Hepatocyte (in vitro differentiated cells): ENCODE measurements at regions not wholly inside any gene's neighbourhood (a gene's known extent, or its start where the extent isn't known, plus 50 kb on each side); places are given as distances from the start of the nearest gene placed in this dataset.
A peak's percentile ranks its signal among the peaks of the same experiment; 100 is the strongest.

Experiments used
- DNase-seq: peaks from one replicate; pipeline ENCODE4 v3.0.0-alpha.2; 2016; ENCODE audit warnings: low spot score
- H2AFZ ChIP-seq: fragments of 200-600 bp; sonication (generic); 2 replicates; pipeline ENCODE4 v1.6.0; 2016; ENCODE audit warnings: antibody characterized with exemption, mild to moderate bottlenecking
- H3K27ac ChIP-seq: fragments of 200-600 bp; sonication (generic); 2 replicates; pipeline ENCODE4 v1.5.1; 2016; ENCODE audit warnings: mild to moderate bottlenecking
- H3K27me3 ChIP-seq: fragments of 200-600 bp; sonication (generic); 2 replicates; pipeline ENCODE4 v1.6.1; 2016
- H3K36me3 ChIP-seq: fragments of 200-600 bp; sonication (generic); replicated peaks from 2 replicates; pipeline ENCODE4 v1.5.1; 2016; ENCODE audit warnings: low read depth; ENCODE audit not compliant: insufficient read depth
- H3K4me1 ChIP-seq: fragments of 200-600 bp; sonication (generic); 2 replicates; pipeline ENCODE4 v1.5.1; 2016; ENCODE audit warnings: mild to moderate bottlenecking, moderate library complexity; ENCODE audit not compliant: insufficient read depth
- H3K4me2 ChIP-seq: fragments of 200-600 bp; sonication (generic); 2 replicates; pipeline ENCODE4 v1.6.0; 2016
- H3K4me3 ChIP-seq: fragments of 200-600 bp; sonication (generic); 2 replicates; pipeline ENCODE4 v1.5.1; 2016; ENCODE audit warnings: mild to moderate bottlenecking
- H3K79me2 ChIP-seq: fragments of 200-600 bp; sonication (generic); 2 replicates; pipeline ENCODE4 v1.6.0; 2017; ENCODE audit warnings: mild to moderate bottlenecking
- H3K9me2 ChIP-seq: fragments of 200-600 bp; sonication (generic); replicated peaks from 2 replicates; pipeline ENCODE4 v1.6.0; 2017; ENCODE audit warnings: mild to moderate bottlenecking; ENCODE audit not compliant: insufficient read depth
- H3K9me3 ChIP-seq: fragments of 200-600 bp; sonication (generic); 2 replicates; pipeline ENCODE4 v1.5.1; 2016; ENCODE audit warnings: low read depth, mild to moderate bottlenecking
- H4K20me1 ChIP-seq: fragments of 200-600 bp; sonication (generic); 2 replicates; pipeline ENCODE4 v1.6.0; 2016; ENCODE audit warnings: mild to moderate bottlenecking; ENCODE audit not compliant: insufficient read depth, poor library complexity, severe bottlenecking
- CTCF ChIP-seq: fragments of 200-600 bp; sonication (generic); IDR thresholded peaks from 2 replicates; pipeline ENCODE4 v1.5.1; 2016; ENCODE audit warnings: antibody characterized with exemption, mild to moderate bottlenecking; ENCODE audit not compliant: poor library complexity
- EZH2 ChIP-seq: fragments of 200-600 bp; sonication (generic); IDR thresholded peaks from 2 replicates; pipeline ENCODE4 v1.6.1; 2016; ENCODE audit warnings: antibody characterized with exemption, mild to moderate bottlenecking, borderline replicate concordance
- EZH2phosphoT487 ChIP-seq: fragments of 200-600 bp; sonication (generic); IDR thresholded peaks from one replicate; pipeline ENCODE4 v1.6.1; 2018; ENCODE audit warnings: antibody characterized with exemption, mild to moderate bottlenecking, low read depth, moderate library complexity; ENCODE audit not compliant: unreplicated experiment, severe bottlenecking
- WGBS: methylation state at CpG from one replicate; pipeline ENCODE4 v1.1.6; 2016; ENCODE audit warnings: low lambda C conversion rate; ENCODE audit errors: missing lambda C conversion rate; 5-methylcytosine and 5-hydroxymethylcytosine counted together

- H3K4me3 ChIP-seq = no peak overlapping the region
- H3K27ac ChIP-seq = peak overlapping the region; percentile 53
- H3K79me2 ChIP-seq = peaks cover 10% of the 10 kb centered on the region
- H2AFZ ChIP-seq = no peak overlapping the region
- WGBS = 52% methylated on average over 8 of the region's 8 CpGs
- peak overlapping the region; percentile 33 for H3K4me2 ChIP-seq
- no peaks in the 10 kb centered on the region for H3K36me3 ChIP-seq
- DNase-seq = peak; percentile 28
- no peak for TF ChIP-seq CTCF
- TF ChIP-seq EZH2phosphoT487 = no peak
- no peak for TF ChIP-seq EZH2
- H3K9me3 ChIP-seq = no peaks in the 10 kb centered on the region
- H3K4me1 ChIP-seq = peaks cover 18% of the 10 kb centered on the region
- no peaks in the 10 kb centered on the region for H4K20me1 ChIP-seq
- no peaks in the 10 kb centered on the region for H3K9me2 ChIP-seq
- H3K27me3 ChIP-seq = no peaks in the 10 kb centered on the region
These were observed 77.4 kb downstream of the DISP1 start for GRCh38 chr1:222892137-222892769.

GRCh38 chr1:222893255-222893654 lies 78.4 kb downstream of the DISP1 start:
- Histone ChIP-seq H3K27me3 (no peaks in the 10 kb centered on the region), H3K27ac (no peak overlapping the region), H3K4me1 (peaks cover 15% of the 10 kb centered on the region), H3K9me2 (no peaks in the 10 kb centered on the region), H3K4me2 (no peak overlapping the region), H4K20me1 (no peaks in the 10 kb centered on the region), H3K4me3 (no peak overlapping the region), H2AFZ (no peak overlapping the region), H3K36me3 (no peaks in the 10 kb centered on the region), H3K79me2 (peaks cover 10% of the 10 kb centered on the region), H3K9me3 (no peaks in the 10 kb centered on the region)
- no peak for DNase-seq
- TF ChIP-seq EZH2 = no peak
- no peak for TF ChIP-seq EZH2phosphoT487
- no peak for TF ChIP-seq CTCF
- WGBS = 95% methylated on average over 13 of the region's 13 CpGs

GRCh38 chr1:222894331-222894730 lies 79.5 kb downstream of the DISP1 start:
- H3K4me1 ChIP-seq = peaks cover 5% of the 10 kb centered on the region
- WGBS = 96% methylated on average over 11 of the region's 11 CpGs

More at GRCh38 chr1:222894331-222894730, 79.5 kb downstream of the DISP1 start:
- H3K27ac ChIP-seq = no peak overlapping the region
- DNase-seq = no peak
- no peaks in the 10 kb centered on the region for H4K20me1 ChIP-seq
- H3K4me3 ChIP-seq = no peak overlapping the region
- no peak overlapping the region for H2AFZ ChIP-seq
- H3K9me2 ChIP-seq = no peaks in the 10 kb centered on the region
- no peaks in the 10 kb centered on the region for H3K27me3 ChIP-seq
- peaks cover 8% of the 10 kb centered on the region for H3K79me2 ChIP-seq
- no peaks in the 10 kb centered on the region for H3K36me3 ChIP-seq
- TF ChIP-seq EZH2 (no peak), CTCF (no peak), EZH2phosphoT487 (no peak)
- no peak overlapping the region for H3K4me2 ChIP-seq
- no peaks in the 10 kb centered on the region for H3K9me3 ChIP-seq
